ENCODE measurements at regions not wholly inside any gene's neighbourhood (a gene's known extent, or its start where the extent isn't known, plus 50 kb on each side); places are given as distances from the start of the nearest gene placed in this dataset.

- no peaks in the 10 kb centered on the region for H3K27me3 ChIP-seq (ENCODE audit: control insufficient read depth, insufficient read depth, low read length, poor library complexity, severe bottlenecking)
- no peak overlapping the region for H3K4me3 ChIP-seq (ENCODE audit: insufficient read depth, low read depth, low read length)
- 88% methylated on average over 1 of the region's 1 CpG for WGBS, 2 experiments
- no peak overlapping the region for H3K27ac ChIP-seq (ENCODE audit: insufficient read depth, low read depth, low read length, poor library complexity, severe bottlenecking)
- no peaks in the 10 kb centered on the region for H3K36me3 ChIP-seq (ENCODE audit: control insufficient read depth, insufficient read depth, low read length)
- H3K4me1 ChIP-seq (ENCODE audit: control insufficient read depth, insufficient read depth, low read length), result no peaks in the 10 kb centered on the region
- H3K9me3 ChIP-seq (ENCODE audit: control insufficient read depth, low read length), result no peaks in the 10 kb centered on the region
Observed at GRCh38 chr4:111492496-111492895, 652.8 kb upstream of the FAM241A start.

- 83 to 93% methylated on average over 1 to 2 of the region's 2 CpGs for WGBS, 2 experiments
- H3K36me3 ChIP-seq (ENCODE audit: control insufficient read depth, insufficient read depth, low read length), result no peaks in the 10 kb centered on the region
- H3K9me3 ChIP-seq (ENCODE audit: control insufficient read depth, low read length), result no peaks in the 10 kb centered on the region
- no peaks in the 10 kb centered on the region for H3K4me1 ChIP-seq (ENCODE audit: control insufficient read depth, insufficient read depth, low read length)
- H3K27me3 ChIP-seq (ENCODE audit: control insufficient read depth, insufficient read depth, low read length, poor library complexity, severe bottlenecking), result no peaks in the 10 kb centered on the region
- no peak overlapping the region for H3K4me3 ChIP-seq (ENCODE audit: insufficient read depth, low read depth, low read length)
- H3K27ac ChIP-seq (ENCODE audit: insufficient read depth, low read depth, low read length, poor library complexity, severe bottlenecking), result no peak overlapping the region
Observed at GRCh38 chr4:111494471-111494870, 650.8 kb upstream of the FAM241A start.

DNA sequence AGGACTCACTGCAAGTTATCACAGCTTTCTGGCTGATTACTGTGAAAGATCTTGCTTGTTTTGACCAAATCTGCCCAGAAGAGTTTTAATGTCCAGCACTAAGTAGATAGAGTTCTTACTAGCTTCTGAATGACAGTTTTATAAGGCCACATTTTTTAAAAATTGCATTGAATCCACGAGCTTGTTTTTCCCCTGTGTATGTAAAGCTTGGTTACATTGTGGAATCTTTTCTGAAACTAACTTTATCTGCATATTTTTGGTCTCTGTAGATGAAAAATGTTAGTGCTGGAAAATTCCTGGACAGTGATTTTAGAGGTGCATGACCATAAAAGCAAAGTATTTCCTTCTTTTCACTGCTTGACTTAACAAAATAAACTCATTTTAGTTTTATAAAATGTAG, 650.3 kb upstream of the FAM241A start:
- H3K27ac ChIP-seq (ENCODE audit: insufficient read depth, low read depth, low read length, poor library complexity, severe bottlenecking), result no peak overlapping the region
- H3K4me1 ChIP-seq (ENCODE audit: control insufficient read depth, insufficient read depth, low read length), result no peaks in the 10 kb centered on the region
- no peak overlapping the region for H3K4me3 ChIP-seq (ENCODE audit: insufficient read depth, low read depth, low read length)
- no peaks in the 10 kb centered on the region for H3K9me3 ChIP-seq (ENCODE audit: control insufficient read depth, low read length)
- H3K36me3 ChIP-seq (ENCODE audit: control insufficient read depth, insufficient read depth, low read length), result no peaks in the 10 kb centered on the region
- 75 to 92% methylated on average over 1 of the region's 1 CpG for WGBS, 2 experiments
- H3K27me3 ChIP-seq (ENCODE audit: control insufficient read depth, insufficient read depth, low read length, poor library complexity, severe bottlenecking), result no peaks in the 10 kb centered on the region

DNA sequence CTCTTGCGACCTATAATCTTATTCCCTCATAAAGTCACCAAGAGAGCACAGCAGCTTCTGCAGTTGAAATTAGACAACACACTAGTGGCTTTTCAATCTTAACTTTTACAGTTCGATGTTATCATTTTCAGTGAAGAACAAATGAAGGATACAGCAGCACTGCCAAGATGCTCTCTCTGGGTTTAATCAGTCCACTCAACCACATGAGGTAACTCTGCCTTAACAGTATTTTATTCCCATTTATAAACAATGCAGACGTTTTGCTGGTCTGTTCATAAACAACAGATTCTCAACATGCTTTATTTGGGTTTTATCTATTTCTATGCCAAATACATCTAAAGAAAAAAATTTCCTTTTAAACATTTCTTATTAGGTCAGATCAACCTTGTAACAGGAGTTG, 646.0 kb upstream of the FAM241A start:
- Histone ChIP-seq H3K27me3 (ENCODE audit: control insufficient read depth, insufficient read depth, low read length, poor library complexity, severe bottlenecking) (no peaks in the 10 kb centered on the region), H3K9me3 (ENCODE audit: control insufficient read depth, low read length) (no peaks in the 10 kb centered on the region), H3K36me3 (ENCODE audit: control insufficient read depth, insufficient read depth, low read length) (no peaks in the 10 kb centered on the region), H3K27ac (ENCODE audit: insufficient read depth, low read depth, low read length, poor library complexity, severe bottlenecking) (no peak overlapping the region), H3K4me1 (ENCODE audit: control insufficient read depth, insufficient read depth, low read length) (no peaks in the 10 kb centered on the region), H3K4me3 (ENCODE audit: insufficient read depth, low read depth, low read length) (no peak overlapping the region)
- 84 to 93% methylated on average over 3 of the region's 3 CpGs for WGBS, 2 experiments

- H3K27me3 ChIP-seq (ENCODE audit: control insufficient read depth, insufficient read depth, low read length, poor library complexity, severe bottlenecking), result no peaks in the 10 kb centered on the region
- H3K4me3 ChIP-seq (ENCODE audit: insufficient read depth, low read depth, low read length), result no peak overlapping the region
- no peaks in the 10 kb centered on the region for H3K9me3 ChIP-seq (ENCODE audit: control insufficient read depth, low read length)
- WGBS, 2 experiments, result 91 to 100% methylated on average over 1 of the region's 1 CpG
- H3K27ac ChIP-seq (ENCODE audit: insufficient read depth, low read depth, low read length, poor library complexity, severe bottlenecking), result no peak overlapping the region
- H3K36me3 ChIP-seq (ENCODE audit: control insufficient read depth, insufficient read depth, low read length), result no peaks in the 10 kb centered on the region
- H3K4me1 ChIP-seq (ENCODE audit: control insufficient read depth, insufficient read depth, low read length), result no peaks in the 10 kb centered on the region
Observed at GRCh38 chr4:111499706-111500105, 645.5 kb upstream of the FAM241A start.

DNA sequence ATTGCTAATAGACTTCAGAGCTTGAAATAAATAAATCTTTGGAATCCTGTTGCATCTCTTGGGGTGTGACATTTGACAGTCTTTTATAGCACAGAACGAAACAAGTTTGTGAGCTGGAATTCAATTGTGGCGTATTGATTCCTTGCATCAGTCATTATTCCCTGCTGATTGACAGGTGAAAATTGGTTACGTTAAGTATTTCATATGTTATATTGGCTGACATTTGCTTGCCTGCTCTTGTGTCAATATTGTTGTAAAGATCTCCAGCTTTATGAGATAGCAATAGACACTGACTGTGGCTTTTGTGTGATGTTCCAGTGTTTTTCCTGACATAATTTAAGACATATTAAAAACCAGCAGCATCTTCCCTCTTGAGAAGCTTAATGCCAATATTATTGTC, 644.4 kb upstream of the FAM241A start:
- 98 to 99% methylated on average over 3 of the region's 3 CpGs for WGBS, 2 experiments
- H3K27ac ChIP-seq (ENCODE audit: insufficient read depth, low read depth, low read length, poor library complexity, severe bottlenecking), result no peak overlapping the region
- H3K4me3 ChIP-seq (ENCODE audit: insufficient read depth, low read depth, low read length), result no peak overlapping the region
- no peaks in the 10 kb centered on the region for H3K36me3 ChIP-seq (ENCODE audit: control insufficient read depth, insufficient read depth, low read length)
- no peaks in the 10 kb centered on the region for H3K9me3 ChIP-seq (ENCODE audit: control insufficient read depth, low read length)
- H3K4me1 ChIP-seq (ENCODE audit: control insufficient read depth, insufficient read depth, low read length), result no peaks in the 10 kb centered on the region
- no peaks in the 10 kb centered on the region for H3K27me3 ChIP-seq (ENCODE audit: control insufficient read depth, insufficient read depth, low read length, poor library complexity, severe bottlenecking)

DNA sequence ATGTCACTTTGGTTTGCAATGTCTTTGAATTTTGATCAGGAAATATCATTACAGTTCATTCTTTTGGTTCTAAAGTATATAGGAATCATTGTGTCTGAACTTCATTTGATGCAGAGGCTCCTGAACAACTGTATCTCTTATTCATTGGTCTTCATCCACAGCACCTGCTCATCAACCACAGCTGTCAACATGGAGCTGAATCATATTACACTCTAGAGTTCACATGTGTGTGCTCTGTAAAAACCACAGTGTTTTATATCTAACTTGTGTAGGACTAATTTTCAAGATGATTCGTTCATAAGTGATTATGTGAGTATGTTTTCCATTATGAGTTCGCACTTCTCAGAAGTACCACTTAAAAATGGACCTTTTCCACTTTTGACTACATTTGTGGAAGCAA, 643.3 kb upstream of the FAM241A start:
- Histone ChIP-seq H3K4me3 (ENCODE audit: insufficient read depth, low read depth, low read length) (no peak overlapping the region), H3K9me3 (ENCODE audit: control insufficient read depth, low read length) (no peaks in the 10 kb centered on the region)

GRCh38 chr4:111502626-111503025, 642.6 kb upstream of the FAM241A start:
- Histone ChIP-seq H3K27ac (ENCODE audit: insufficient read depth, low read depth, low read length, poor library complexity, severe bottlenecking) (no peak overlapping the region), H3K36me3 (ENCODE audit: control insufficient read depth, insufficient read depth, low read length) (no peaks in the 10 kb centered on the region), H3K27me3 (ENCODE audit: control insufficient read depth, insufficient read depth, low read length, poor library complexity, severe bottlenecking) (no peaks in the 10 kb centered on the region), H3K4me1 (ENCODE audit: control insufficient read depth, insufficient read depth, low read length) (no peaks in the 10 kb centered on the region), H3K4me3 (ENCODE audit: insufficient read depth, low read depth, low read length) (no peak overlapping the region), H3K9me3 (ENCODE audit: control insufficient read depth, low read length) (no peaks in the 10 kb centered on the region)
- 89 to 100% methylated on average over 1 to 2 of the region's 2 CpGs for WGBS, 2 experiments

More for the DNA sequence above, 643.3 kb upstream of the FAM241A start:
- WGBS, 2 experiments, result 98 to 100% methylated on average over 1 to 2 of the region's 2 CpGs
- H3K27ac ChIP-seq (ENCODE audit: insufficient read depth, low read depth, low read length, poor library complexity, severe bottlenecking), result no peak overlapping the region
- H3K27me3 ChIP-seq (ENCODE audit: control insufficient read depth, insufficient read depth, low read length, poor library complexity, severe bottlenecking), result no peaks in the 10 kb centered on the region
- H3K36me3 ChIP-seq (ENCODE audit: control insufficient read depth, insufficient read depth, low read length), result no peaks in the 10 kb centered on the region
- H3K4me1 ChIP-seq (ENCODE audit: control insufficient read depth, insufficient read depth, low read length), result no peaks in the 10 kb centered on the region

GRCh38 chr4:111506706-111507105, 638.5 kb upstream of the FAM241A start:
- Histone ChIP-seq H3K27me3 (ENCODE audit: control insufficient read depth, insufficient read depth, low read length, poor library complexity, severe bottlenecking) (no peaks in the 10 kb centered on the region), H3K27ac (ENCODE audit: insufficient read depth, low read depth, low read length, poor library complexity, severe bottlenecking) (no peak overlapping the region), H3K4me3 (ENCODE audit: insufficient read depth, low read depth, low read length) (no peak overlapping the region), H3K4me1 (ENCODE audit: control insufficient read depth, insufficient read depth, low read length) (no peaks in the 10 kb centered on the region), H3K9me3 (ENCODE audit: control insufficient read depth, low read length) (no peaks in the 10 kb centered on the region), H3K36me3 (ENCODE audit: control insufficient read depth, insufficient read depth, low read length) (no peaks in the 10 kb centered on the region)
- 90 to 96% methylated on average over 2 of the region's 2 CpGs for WGBS, 2 experiments

DNA sequence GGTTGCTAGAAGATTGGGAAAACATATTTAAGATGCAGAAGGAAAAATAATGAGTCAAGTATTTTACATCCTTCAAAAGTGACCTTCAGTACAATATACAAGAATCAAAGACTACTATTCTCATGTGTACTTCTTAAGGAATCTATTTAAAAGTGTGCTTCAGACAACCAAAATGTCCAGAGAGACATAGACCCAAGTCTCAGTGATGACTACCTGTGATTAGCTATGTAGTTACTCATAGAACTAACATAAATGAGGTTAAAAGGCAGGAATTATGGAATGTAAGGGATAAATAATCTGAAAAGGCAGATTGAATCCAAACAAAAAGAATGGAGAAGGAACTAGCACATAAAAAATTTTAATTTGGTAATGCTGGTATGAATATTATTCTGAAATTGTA, 634.7 kb upstream of the FAM241A start:
- Histone ChIP-seq H3K27me3 (ENCODE audit: control insufficient read depth, insufficient read depth, low read length, poor library complexity, severe bottlenecking) (no peaks in the 10 kb centered on the region), H3K4me3 (ENCODE audit: insufficient read depth, low read depth, low read length) (no peak overlapping the region), H3K36me3 (ENCODE audit: control insufficient read depth, insufficient read depth, low read length) (no peaks in the 10 kb centered on the region), H3K27ac (ENCODE audit: insufficient read depth, low read depth, low read length, poor library complexity, severe bottlenecking) (no peak overlapping the region), H3K9me3 (ENCODE audit: control insufficient read depth, low read length) (no peaks in the 10 kb centered on the region), H3K4me1 (ENCODE audit: control insufficient read depth, insufficient read depth, low read length) (no peaks in the 10 kb centered on the region)

- no peaks in the 10 kb centered on the region for H3K27me3 ChIP-seq (ENCODE audit: control insufficient read depth, insufficient read depth, low read length, poor library complexity, severe bottlenecking)
- H3K4me3 ChIP-seq (ENCODE audit: insufficient read depth, low read depth, low read length), result no peak overlapping the region
- no peaks in the 10 kb centered on the region for H3K4me1 ChIP-seq (ENCODE audit: control insufficient read depth, insufficient read depth, low read length)
- no peaks in the 10 kb centered on the region for H3K36me3 ChIP-seq (ENCODE audit: control insufficient read depth, insufficient read depth, low read length)
- WGBS, 2 experiments, result 95 to 96% methylated on average over 4 to 5 of the region's 5 CpGs
- no peak overlapping the region for H3K27ac ChIP-seq (ENCODE audit: insufficient read depth, low read depth, low read length, poor library complexity, severe bottlenecking)
- H3K9me3 ChIP-seq (ENCODE audit: control insufficient read depth, low read length), result no peaks in the 10 kb centered on the region
Observed at GRCh38 chr4:111512081-111512783, 633.0 kb upstream of the FAM241A start.
